HEK293T (cell line): ENCODE measurements at regions not wholly inside any gene's neighbourhood (a gene's known extent, or its start where the extent isn't known, plus 50 kb on each side); places are given as distances from the start of the nearest gene placed in this dataset.

Experiments
- ARNT ChIP-seq: fragments of 450-650 bp; IDR thresholded peaks from 2 replicates; pipeline ENCODE4 v1.6.1; 2017; ENCODE audit warnings: mild to moderate bottlenecking
- BHLHE40 ChIP-seq: fragments of 450-650 bp; IDR thresholded peaks from 2 replicates; pipeline ENCODE4 v1.6.1; 2016; ENCODE audit warnings: mild to moderate bottlenecking, moderate library complexity, borderline replicate concordance
- CTBP1 ChIP-seq: fragments of 450-650 bp; IDR thresholded peaks from 2 replicates; pipeline ENCODE4 v1.6.1; 2016; ENCODE audit warnings: borderline replicate concordance
- ELF4 ChIP-seq: fragments of 450-650 bp; IDR thresholded peaks from 2 replicates; pipeline ENCODE4 v1.6.1; 2017; ENCODE audit warnings: antibody characterized with exemption
- FOXA1 ChIP-seq: fragments of 450-650 bp; IDR thresholded peaks from 2 replicates; pipeline ENCODE4 v1.6.1; 2016; ENCODE audit warnings: mild to moderate bottlenecking
- FOXK2 ChIP-seq: fragments of 450-650 bp; IDR thresholded peaks from 2 replicates; pipeline ENCODE4 v1.6.1; 2016; ENCODE audit warnings: mild to moderate bottlenecking
- FOXM1 ChIP-seq: fragments of 450-650 bp; IDR thresholded peaks from 2 replicates; pipeline ENCODE4 v1.6.1; 2017; ENCODE audit warnings: mild to moderate bottlenecking, borderline replicate concordance
- LEF1 ChIP-seq: fragments of 450-650 bp; IDR thresholded peaks from 2 replicates; pipeline ENCODE4 v1.6.1; 2017; ENCODE audit warnings: mild to moderate bottlenecking, borderline replicate concordance
- SP1 ChIP-seq: fragments of 450-650 bp; IDR thresholded peaks from 2 replicates; pipeline ENCODE4 v1.6.1; 2017
- SUZ12 ChIP-seq: fragments of 450-650 bp; IDR thresholded peaks from 2 replicates; pipeline ENCODE4 v1.6.1; 2016; ENCODE audit warnings: mild to moderate bottlenecking
- TARDBP ChIP-seq: fragments of 450-650 bp; IDR thresholded peaks from 2 replicates; pipeline ENCODE4 v1.6.1; 2016
- ZNF384 ChIP-seq: fragments of 450-650 bp; IDR thresholded peaks from 2 replicates; pipeline ENCODE4 v1.6.1; 2016

DNA sequence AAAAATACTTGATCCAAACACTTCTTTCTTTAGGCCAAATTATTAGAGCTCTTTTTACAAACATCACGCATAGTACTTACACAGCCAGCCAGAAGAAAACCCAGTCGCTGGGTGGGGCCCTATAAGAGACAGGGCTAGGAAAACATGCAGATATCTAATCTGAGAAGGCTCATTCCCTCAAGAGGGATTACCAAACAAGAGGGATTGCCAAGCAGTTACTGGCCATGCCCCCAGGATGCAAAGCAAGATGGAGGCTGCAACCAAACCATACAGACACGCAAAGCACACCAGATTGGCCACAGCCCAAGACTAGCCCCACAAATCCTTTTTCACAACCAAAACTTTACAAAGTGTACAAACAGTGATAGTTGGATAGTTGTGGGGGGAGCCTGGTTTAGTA lies 1235.4 kb upstream of the GJE1 start:
- no peak for TF ChIP-seq FOXA1
- TF ChIP-seq ELF4 = no peak
- TF ChIP-seq SP1 = no peak
- no peak for TF ChIP-seq CTBP1
- no peak for TF ChIP-seq ZNF384
- TF ChIP-seq TARDBP = no peak
- TF ChIP-seq BHLHE40 = no peak
- TF ChIP-seq SUZ12 = no peak
- TF ChIP-seq ARNT = no peak
- no peak for TF ChIP-seq FOXK2
- TF ChIP-seq LEF1 = no peak
- TF ChIP-seq FOXM1 = no peak
